PC-3 (cell line): ENCODE measurements at regions not wholly inside any gene's neighbourhood (a gene's known extent, or its start where the extent isn't known, plus 50 kb on each side); places are given as distances from the start of the nearest gene placed in this dataset.

Source experiments
- EZH2 ChIP-seq: fragments of 300-600 bp; sonication (generic); IDR thresholded peaks from one replicate; pipeline ENCODE4 v1.6.1; 2017; ENCODE audit warnings: antibody characterized with exemption, mild to moderate bottlenecking, low read length; ENCODE audit not compliant: unreplicated experiment
- TF ChIP-seq, protein P1 (sequence below): fragments of 300-600 bp; sonication (generic); conservative IDR thresholded peaks from 2 replicates; pipeline ENCODE4 v1.5.1; 2017; ENCODE audit warnings: antibody characterized with exemption, low read depth, mild to moderate bottlenecking, low read length

DNA sequence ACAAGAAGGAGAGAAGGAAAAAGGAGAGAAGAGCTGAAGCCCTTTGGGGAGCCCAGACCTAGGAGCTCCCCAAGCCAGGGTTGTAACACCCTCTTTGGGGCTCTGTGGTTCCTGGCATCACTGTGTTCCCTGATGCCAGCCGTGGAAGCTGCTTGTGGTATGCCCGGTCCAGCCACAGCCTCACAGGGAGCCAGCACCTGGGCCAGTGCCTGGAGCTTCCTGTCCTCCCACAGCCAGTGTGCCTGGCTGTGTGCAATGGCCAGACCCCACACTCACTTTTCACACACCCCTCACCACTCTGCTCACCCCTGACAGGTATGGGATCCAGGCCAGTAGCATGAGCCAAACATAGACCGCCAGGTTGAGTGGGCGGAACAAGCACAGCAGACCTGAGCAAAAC, 834.7 kb downstream of the FLRT2 start:
- no peak for TF ChIP-seq EZH2
- TF ChIP-seq, protein P1, sequence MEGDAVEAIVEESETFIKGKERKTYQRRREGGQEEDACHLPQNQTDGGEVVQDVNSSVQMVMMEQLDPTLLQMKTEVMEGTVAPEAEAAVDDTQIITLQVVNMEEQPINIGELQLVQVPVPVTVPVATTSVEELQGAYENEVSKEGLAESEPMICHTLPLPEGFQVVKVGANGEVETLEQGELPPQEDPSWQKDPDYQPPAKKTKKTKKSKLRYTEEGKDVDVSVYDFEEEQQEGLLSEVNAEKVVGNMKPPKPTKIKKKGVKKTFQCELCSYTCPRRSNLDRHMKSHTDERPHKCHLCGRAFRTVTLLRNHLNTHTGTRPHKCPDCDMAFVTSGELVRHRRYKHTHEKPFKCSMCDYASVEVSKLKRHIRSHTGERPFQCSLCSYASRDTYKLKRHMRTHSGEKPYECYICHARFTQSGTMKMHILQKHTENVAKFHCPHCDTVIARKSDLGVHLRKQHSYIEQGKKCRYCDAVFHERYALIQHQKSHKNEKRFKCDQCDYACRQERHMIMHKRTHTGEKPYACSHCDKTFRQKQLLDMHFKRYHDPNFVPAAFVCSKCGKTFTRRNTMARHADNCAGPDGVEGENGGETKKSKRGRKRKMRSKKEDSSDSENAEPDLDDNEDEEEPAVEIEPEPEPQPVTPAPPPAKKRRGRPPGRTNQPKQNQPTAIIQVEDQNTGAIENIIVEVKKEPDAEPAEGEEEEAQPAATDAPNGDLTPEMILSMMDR: no peak
